ENCODE measurements at regions not wholly inside any gene's neighbourhood (a gene's known extent, or its start where the extent isn't known, plus 50 kb on each side); places are given as distances from the start of the nearest gene placed in this dataset.

DNA sequence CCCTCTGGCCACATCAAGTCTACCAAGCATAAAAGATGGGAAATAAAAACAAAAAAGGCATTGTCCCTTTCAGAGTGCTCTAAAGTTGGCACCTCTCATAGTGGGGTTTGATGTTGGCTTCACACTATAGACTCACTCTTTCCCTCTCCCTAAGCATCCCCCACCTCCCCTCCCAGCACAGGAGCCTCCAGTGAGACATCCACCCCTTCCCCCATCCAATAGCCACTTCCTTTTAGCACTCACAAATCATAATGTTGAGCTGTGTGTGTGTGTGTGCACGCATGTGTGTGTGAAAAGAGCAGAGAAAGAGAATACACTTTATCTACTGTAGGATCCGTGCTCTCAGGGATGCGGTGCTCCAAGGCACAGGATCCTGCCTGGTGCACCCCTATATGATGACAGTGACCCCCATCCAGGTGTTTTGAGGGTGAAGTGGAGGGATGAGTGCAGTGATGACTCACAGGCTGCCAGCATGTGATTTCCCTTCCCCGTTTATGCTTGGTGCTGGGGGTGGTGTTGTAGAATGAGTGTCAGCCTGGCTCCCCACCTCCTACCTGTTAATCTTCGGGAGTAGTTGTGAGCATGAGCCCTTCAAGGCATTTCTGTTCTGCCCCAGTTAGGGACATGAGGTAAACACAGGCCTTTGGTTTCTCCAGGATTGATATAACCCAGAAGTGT lies 235.2 kb upstream of the B3GAT1 start:
- no peak for DNase-seq (ENCODE audit: low read depth in 1 of 2, low spot score in 2 of 2)
- no peaks in the 10 kb centered on the region for H3K27me3 ChIP-seq (replicated peaks)
- no peaks in the 10 kb centered on the region for H3K9me3 ChIP-seq (replicated peaks)
- no peak overlapping the region for H3K4me3 ChIP-seq
- H3K36me3 ChIP-seq = no peaks in the 10 kb centered on the region
- H3K4me1 ChIP-seq (replicated peaks) = no peaks in the 10 kb centered on the region
- no peak overlapping the region for H3K27ac ChIP-seq

DNA sequence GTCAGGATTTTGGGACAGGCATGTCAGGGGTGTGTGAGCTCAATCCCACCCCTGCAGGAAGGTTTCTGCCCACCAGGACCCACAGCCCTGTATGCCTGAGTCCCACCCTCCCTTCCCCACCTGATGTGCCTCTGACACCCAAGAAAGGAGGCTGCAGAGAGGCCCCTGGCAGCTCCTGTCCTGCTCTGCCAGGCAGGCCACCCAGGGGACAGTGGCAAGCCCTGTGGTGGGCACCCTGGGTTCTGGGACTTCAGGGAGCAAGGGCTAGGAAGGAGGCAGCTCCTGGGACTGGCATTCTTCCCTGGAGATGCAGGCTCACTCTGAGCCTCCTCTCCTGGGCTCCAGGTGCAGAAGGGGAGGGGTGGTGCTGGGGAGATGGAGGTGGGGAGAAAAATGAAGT lies 234.5 kb upstream of the B3GAT1 start:
- Histone ChIP-seq H3K4me1 (replicated peaks) (no peaks in the 10 kb centered on the region), H3K9me3 (replicated peaks) (no peaks in the 10 kb centered on the region), H3K4me3 (no peak overlapping the region), H3K36me3 (no peaks in the 10 kb centered on the region), H3K27me3 (replicated peaks) (no peaks in the 10 kb centered on the region), H3K27ac (no peak overlapping the region)
- no peak for DNase-seq (ENCODE audit: low read depth in 1 of 2, low spot score in 2 of 2)

DNA sequence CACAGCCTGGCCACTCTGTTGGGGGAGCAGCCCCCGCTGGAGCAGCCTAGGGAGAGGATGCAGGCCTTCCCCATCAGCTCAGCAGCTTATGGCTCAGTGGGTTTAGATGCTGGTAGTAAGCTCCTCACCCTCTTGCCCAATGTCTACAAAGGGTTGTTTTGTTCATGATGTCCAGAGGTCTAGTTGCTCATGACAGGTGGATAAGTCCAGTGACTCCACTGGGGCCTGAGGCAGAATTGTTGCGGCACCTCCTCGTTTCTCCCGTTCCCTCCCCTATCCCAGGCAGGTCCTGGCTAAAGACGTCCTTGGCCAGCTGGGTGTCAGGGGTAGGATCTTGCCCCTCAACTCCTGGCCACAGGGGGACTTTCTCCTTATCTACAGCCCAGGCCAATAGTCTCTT lies 233.5 kb upstream of the B3GAT1 start:
- Histone ChIP-seq H3K27me3 (replicated peaks) (no peaks in the 10 kb centered on the region), H3K4me1 (replicated peaks) (no peaks in the 10 kb centered on the region), H3K27ac (no peak overlapping the region), H3K9me3 (replicated peaks) (no peaks in the 10 kb centered on the region), H3K4me3 (no peak overlapping the region), H3K36me3 (no peaks in the 10 kb centered on the region)
- no peak for DNase-seq (ENCODE audit: low read depth in 1 of 2, low spot score in 2 of 2)

- no peaks in the 10 kb centered on the region for H3K9me3 ChIP-seq (replicated peaks)
- no peak for DNase-seq (ENCODE audit: low read depth in 1 of 2, low spot score in 2 of 2)
Measured at GRCh38 chr11:134644476-134645456, 232.7 kb upstream of the B3GAT1 start.

DNA sequence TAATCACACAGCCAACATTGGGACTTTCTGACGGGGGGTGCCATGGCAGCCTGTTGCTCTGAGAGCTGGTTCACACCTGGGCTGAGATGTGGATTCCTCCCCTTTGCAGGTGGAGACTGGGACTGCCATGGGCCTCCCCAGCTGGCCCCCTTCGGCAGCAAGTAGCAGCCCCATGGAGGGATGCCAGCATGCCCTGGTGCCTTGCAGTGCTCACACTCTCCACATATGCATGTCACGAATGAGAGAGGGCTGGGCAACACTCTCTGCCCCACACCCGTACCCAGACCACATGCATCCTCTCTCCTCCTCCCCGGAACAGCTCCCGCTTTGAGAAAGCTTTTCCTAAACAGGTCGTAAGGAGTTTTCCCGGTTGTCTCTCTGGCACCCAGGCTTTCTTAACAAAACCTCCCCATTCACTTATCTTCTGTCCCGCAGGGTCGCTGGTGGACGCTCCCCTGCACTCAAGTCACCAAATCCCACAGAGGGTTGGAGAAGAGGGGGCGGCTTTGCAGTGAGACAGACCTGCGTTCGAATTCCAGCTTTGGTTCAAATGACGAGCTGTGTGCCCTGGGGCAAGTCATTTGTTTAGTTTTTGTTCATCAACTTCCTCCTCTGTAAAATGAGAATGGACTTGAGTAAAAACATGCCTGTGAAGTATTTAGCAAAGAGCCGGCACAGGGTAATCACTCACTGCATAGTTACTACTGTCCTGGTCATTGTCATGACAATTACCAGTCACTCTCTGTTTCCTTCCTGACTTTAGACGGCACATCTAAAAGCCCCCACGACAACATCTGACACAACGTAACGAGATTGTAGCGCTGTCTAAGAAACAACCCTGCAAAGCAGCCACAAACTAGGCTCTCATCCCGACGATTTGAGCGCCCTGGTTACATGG lies 231.3 kb upstream of the B3GAT1 start:
- DNase-seq (ENCODE audit: low read depth in 1 of 2, low spot score in 2 of 2) = no peak
- Histone ChIP-seq H3K9me3 (replicated peaks) (no peaks in the 10 kb centered on the region), H3K4me3 (no peak overlapping the region), H3K36me3 (no peaks in the 10 kb centered on the region), H3K27ac (no peak overlapping the region), H3K27me3 (replicated peaks) (no peaks in the 10 kb centered on the region), H3K4me1 (replicated peaks) (no peaks in the 10 kb centered on the region)

More at GRCh38 chr11:134644476-134645456, 232.7 kb upstream of the B3GAT1 start:
- Histone ChIP-seq H3K4me3 (no peak overlapping the region), H3K36me3 (no peaks in the 10 kb centered on the region), H3K27ac (no peak overlapping the region), H3K4me1 (replicated peaks) (no peaks in the 10 kb centered on the region), H3K27me3 (replicated peaks) (no peaks in the 10 kb centered on the region)

GRCh38 chr11:134642206-134642605 lies 230.2 kb upstream of the B3GAT1 start:
- Histone ChIP-seq H3K36me3 (no peaks in the 10 kb centered on the region), H3K4me3 (no peak overlapping the region), H3K4me1 (replicated peaks) (no peaks in the 10 kb centered on the region), H3K27me3 (replicated peaks) (no peaks in the 10 kb centered on the region), H3K27ac (no peak overlapping the region), H3K9me3 (replicated peaks) (no peaks in the 10 kb centered on the region)
- no peak for DNase-seq (ENCODE audit: low read depth in 1 of 2, low spot score in 2 of 2)

DNA sequence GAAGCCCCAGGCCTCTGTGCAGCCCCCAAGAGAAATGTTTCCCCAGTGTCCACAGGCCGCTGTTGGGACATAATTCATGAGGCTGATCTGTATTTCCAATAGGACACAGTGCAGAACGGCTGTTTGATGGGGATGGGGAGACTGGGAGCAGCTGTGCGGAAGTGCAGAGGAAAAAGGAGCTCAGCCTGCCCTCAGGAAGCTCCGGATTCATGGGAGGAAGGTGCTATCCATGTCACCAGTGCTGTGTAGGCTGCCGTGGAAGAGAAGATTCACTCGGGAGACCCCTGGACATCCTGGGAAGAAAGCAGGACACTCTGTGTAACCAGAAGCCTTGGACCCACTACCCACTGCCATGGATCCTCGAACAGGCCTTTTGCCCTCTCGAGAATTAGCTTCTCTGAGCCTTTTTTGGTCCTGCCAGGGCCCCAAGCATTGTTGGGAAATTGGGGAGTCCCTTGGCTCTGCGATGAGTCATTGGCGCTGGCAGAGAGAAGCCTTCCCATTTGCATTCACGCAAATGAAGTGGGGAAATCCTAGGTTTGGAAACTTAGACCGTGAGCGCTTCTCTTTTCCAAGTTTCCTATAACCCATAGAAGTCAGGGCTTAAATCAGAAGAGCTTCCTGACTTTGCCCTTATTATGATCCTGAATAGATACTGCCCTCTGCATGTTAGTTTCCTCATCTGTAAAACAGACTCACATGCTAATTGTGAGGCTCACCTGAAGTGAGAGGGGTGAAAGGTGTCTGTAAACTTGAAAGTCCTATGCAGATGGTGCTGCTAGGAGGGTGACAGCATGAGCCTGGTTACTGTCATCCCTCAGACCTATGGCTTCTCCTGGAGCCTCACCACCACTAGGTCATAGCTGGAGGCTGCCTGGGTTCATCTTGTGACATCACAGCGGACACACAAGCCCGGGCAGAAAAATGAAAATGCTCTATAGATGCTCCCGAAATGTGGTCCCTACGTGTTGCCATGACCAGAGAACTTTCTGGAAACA lies 229.2 kb upstream of the B3GAT1 start:
- H3K4me1 ChIP-seq (replicated peaks) = no peaks in the 10 kb centered on the region
- H3K9me3 ChIP-seq (replicated peaks) = no peaks in the 10 kb centered on the region
- no peak for DNase-seq (ENCODE audit: low read depth in 1 of 2, low spot score in 2 of 2)
- no peak overlapping the region for H3K27ac ChIP-seq
- H3K4me3 ChIP-seq = no peak overlapping the region
- H3K36me3 ChIP-seq = no peaks in the 10 kb centered on the region
- H3K27me3 ChIP-seq (replicated peaks) = no peaks in the 10 kb centered on the region

GRCh38 chr11:134640536-134640935 lies 228.5 kb upstream of the B3GAT1 start:
- no peaks in the 10 kb centered on the region for H3K9me3 ChIP-seq (replicated peaks)
- no peaks in the 10 kb centered on the region for H3K36me3 ChIP-seq
- no peaks in the 10 kb centered on the region for H3K4me1 ChIP-seq (replicated peaks)
- no peak overlapping the region for H3K27ac ChIP-seq
- H3K4me3 ChIP-seq = no peak overlapping the region
- no peaks in the 10 kb centered on the region for H3K27me3 ChIP-seq (replicated peaks)
- no peak for DNase-seq (ENCODE audit: low read depth in 1 of 2, low spot score in 2 of 2)

- Histone ChIP-seq H3K27ac (no peak overlapping the region), H3K36me3 (no peaks in the 10 kb centered on the region), H3K4me3 (no peak overlapping the region), H3K27me3 (replicated peaks) (no peaks in the 10 kb centered on the region), H3K4me1 (replicated peaks) (no peaks in the 10 kb centered on the region), H3K9me3 (replicated peaks) (no peaks in the 10 kb centered on the region)
- no peak for DNase-seq (ENCODE audit: low read depth in 1 of 2, low spot score in 2 of 2)
Measured at GRCh38 chr11:134639586-134640330, 227.7 kb upstream of the B3GAT1 start.

GRCh38 chr11:134638796-134639430 lies 226.9 kb upstream of the B3GAT1 start:
- H3K9me3 ChIP-seq (replicated peaks) = no peaks in the 10 kb centered on the region
- no peak for DNase-seq (ENCODE audit: low read depth in 1 of 2, low spot score in 2 of 2)
- no peak overlapping the region for H3K27ac ChIP-seq
- no peak overlapping the region for H3K4me3 ChIP-seq
- H3K4me1 ChIP-seq (replicated peaks) = no peaks in the 10 kb centered on the region
- no peaks in the 10 kb centered on the region for H3K36me3 ChIP-seq
- no peaks in the 10 kb centered on the region for H3K27me3 ChIP-seq (replicated peaks)

GRCh38 chr11:134637091-134638015 lies 225.3 kb upstream of the B3GAT1 start:
- no peak for DNase-seq (ENCODE audit: low read depth in 1 of 2, low spot score in 2 of 2)
- H3K9me3 ChIP-seq (replicated peaks) = no peaks in the 10 kb centered on the region

More at GRCh38 chr11:134637091-134638015, 225.3 kb upstream of the B3GAT1 start:
- Histone ChIP-seq H3K4me3 (no peak overlapping the region), H3K36me3 (no peaks in the 10 kb centered on the region), H3K27ac (no peak overlapping the region), H3K27me3 (replicated peaks) (no peaks in the 10 kb centered on the region), H3K4me1 (replicated peaks) (no peaks in the 10 kb centered on the region)
